Smooth muscle cell (in vitro differentiated cells): ENCODE measurements at regions not wholly inside any gene's neighbourhood (a gene's known extent, or its start where the extent isn't known, plus 50 kb on each side); places are given as distances from the start of the nearest gene placed in this dataset.
A peak's percentile ranks its signal among the peaks of the same experiment; 100 is the strongest.

Experiments
- DNase-seq: peaks from one replicate; lab custom pipeline; 2025; ENCODE audit not compliant: unreplicated experiment; lab: John Stamatoyannopoulos, UW
- H2AFZ ChIP-seq: fragments of 200-600 bp; sonication (generic); 2 replicates; pipeline ENCODE4 v1.6.0; 2016; ENCODE audit warnings: antibody characterized with exemption, low read depth, mild to moderate bottlenecking
- H3F3A ChIP-seq: fragments of 200-600 bp; sonication (generic); 2 replicates; pipeline ENCODE4 v1.6.0; 2017; ENCODE audit warnings: antibody characterized with exemption, low read depth
- H3K27ac ChIP-seq: fragments of 200-600 bp; sonication (generic); 2 replicates; pipeline ENCODE4 v1.5.1; 2016; ENCODE audit warnings: low read depth, mild to moderate bottlenecking
- H3K27me3 ChIP-seq: fragments of 200-600 bp; sonication (generic); 2 replicates; pipeline ENCODE4 v1.6.1; 2016; ENCODE audit warnings: low read depth, mild to moderate bottlenecking
- H3K36me3 ChIP-seq: fragments of 200-600 bp; sonication (generic); 2 replicates; pipeline ENCODE4 v1.5.1; 2016; ENCODE audit warnings: low read depth
- H3K4me1 ChIP-seq: fragments of 200-600 bp; sonication (generic); 2 replicates; pipeline ENCODE4 v1.5.1; 2016; ENCODE audit warnings: low read depth
- H3K4me2 ChIP-seq: fragments of 200-600 bp; sonication (generic); 2 replicates; pipeline ENCODE4 v1.6.0; 2016; ENCODE audit warnings: mild to moderate bottlenecking
- H3K4me3 ChIP-seq: fragments of 200-600 bp; sonication (generic); 2 replicates; pipeline ENCODE4 v1.5.1; 2016; ENCODE audit warnings: mild to moderate bottlenecking
- H3K79me2 ChIP-seq: fragments of 200-600 bp; sonication (generic); 2 replicates; pipeline ENCODE4 v1.6.0; 2016; ENCODE audit warnings: low read depth, mild to moderate bottlenecking
- H3K9ac ChIP-seq: fragments of 200-600 bp; sonication (generic); 2 replicates; pipeline ENCODE4 v1.6.0; 2016; ENCODE audit warnings: low read depth
- H3K9me3 ChIP-seq: fragments of 200-600 bp; sonication (generic); replicated peaks from 2 replicates; pipeline ENCODE4 v1.5.1; 2016; ENCODE audit warnings: low read depth
- H4K20me1 ChIP-seq: fragments of 200-600 bp; sonication (generic); 2 replicates; pipeline ENCODE4 v1.6.0; 2016; ENCODE audit warnings: low read depth
- WGBS: methylation state at CpG from one replicate; pipeline ENCODE4 v1.1.7; 2016; ENCODE audit warnings: low lambda C conversion rate; 5-methylcytosine and 5-hydroxymethylcytosine counted together
- TF ChIP-seq, protein P1 (sequence below): fragments of 200-600 bp; sonication (generic); IDR thresholded peaks from 2 replicates; pipeline ENCODE4 v1.5.1; 2017; ENCODE audit warnings: borderline replicate concordance, mild to moderate bottlenecking, antibody characterized with exemption; ENCODE audit not compliant: insufficient read depth, poor library complexity, severe bottlenecking

DNA sequence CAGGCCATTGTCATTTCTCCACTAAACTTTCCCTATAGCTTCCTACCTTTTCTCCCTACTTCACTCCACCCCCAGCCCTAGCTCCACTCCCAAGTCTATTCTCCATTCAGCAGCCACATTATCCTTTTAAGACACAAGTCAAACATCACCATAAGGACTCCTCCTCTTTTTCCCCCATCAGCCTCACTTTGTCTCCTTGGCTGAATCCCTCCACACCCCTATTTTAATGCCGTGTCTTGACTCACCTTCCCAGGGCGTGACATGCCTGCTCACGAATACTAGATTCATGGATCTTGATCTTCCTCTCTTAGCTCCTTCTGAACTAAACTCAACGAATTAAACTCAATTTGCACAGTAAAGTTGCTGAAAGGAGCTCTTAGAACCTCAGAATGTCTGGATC, 281.9 kb downstream of the PTTG2 start:
- Histone ChIP-seq H3F3A (no peaks in the 10 kb centered on the region), H3K4me3 (no peak overlapping the region), H3K9me3 (no peaks in the 10 kb centered on the region), H3K27ac (no peak overlapping the region), H3K36me3 (no peaks in the 10 kb centered on the region), H3K4me2 (no peak overlapping the region), H2AFZ (no peak overlapping the region), H3K27me3 (no peaks in the 10 kb centered on the region), H3K4me1 (no peaks in the 10 kb centered on the region), H3K79me2 (no peaks in the 10 kb centered on the region), H4K20me1 (no peaks in the 10 kb centered on the region), H3K9ac (no peak overlapping the region)
- TF ChIP-seq, protein P1, sequence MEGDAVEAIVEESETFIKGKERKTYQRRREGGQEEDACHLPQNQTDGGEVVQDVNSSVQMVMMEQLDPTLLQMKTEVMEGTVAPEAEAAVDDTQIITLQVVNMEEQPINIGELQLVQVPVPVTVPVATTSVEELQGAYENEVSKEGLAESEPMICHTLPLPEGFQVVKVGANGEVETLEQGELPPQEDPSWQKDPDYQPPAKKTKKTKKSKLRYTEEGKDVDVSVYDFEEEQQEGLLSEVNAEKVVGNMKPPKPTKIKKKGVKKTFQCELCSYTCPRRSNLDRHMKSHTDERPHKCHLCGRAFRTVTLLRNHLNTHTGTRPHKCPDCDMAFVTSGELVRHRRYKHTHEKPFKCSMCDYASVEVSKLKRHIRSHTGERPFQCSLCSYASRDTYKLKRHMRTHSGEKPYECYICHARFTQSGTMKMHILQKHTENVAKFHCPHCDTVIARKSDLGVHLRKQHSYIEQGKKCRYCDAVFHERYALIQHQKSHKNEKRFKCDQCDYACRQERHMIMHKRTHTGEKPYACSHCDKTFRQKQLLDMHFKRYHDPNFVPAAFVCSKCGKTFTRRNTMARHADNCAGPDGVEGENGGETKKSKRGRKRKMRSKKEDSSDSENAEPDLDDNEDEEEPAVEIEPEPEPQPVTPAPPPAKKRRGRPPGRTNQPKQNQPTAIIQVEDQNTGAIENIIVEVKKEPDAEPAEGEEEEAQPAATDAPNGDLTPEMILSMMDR, result no peak
- no peak for DNase-seq
- 88% methylated on average over 4 of the region's 4 CpGs for WGBS

DNA sequence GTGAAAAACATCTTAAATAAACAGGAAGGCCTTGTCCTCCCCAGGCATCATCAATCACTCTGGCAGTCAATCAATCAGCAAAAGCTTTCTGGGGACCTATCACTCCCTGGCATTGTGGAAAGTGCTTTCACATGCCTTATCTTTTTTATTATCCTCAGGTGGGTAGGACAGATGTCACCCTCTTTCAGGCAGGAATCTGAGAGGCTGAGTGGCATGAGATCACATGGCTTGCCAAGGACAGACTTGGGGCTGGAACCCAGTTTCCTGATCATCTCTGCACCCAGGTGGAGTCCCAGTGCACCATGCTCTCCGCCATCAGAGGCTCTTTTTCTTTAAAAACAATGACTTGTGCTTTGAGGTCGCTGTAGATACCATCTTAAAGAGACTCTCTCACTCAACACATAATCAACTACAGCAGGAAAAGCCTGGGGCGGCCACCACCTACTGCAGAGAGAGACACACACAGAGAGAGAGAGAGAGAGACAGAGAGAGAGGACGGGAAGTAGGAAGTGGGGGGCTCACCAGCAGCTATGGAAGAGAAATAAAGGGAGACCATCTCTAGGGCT, 282.7 kb downstream of the PTTG2 start:
- Histone ChIP-seq H2AFZ (peak overlapping the region; percentile 73), H3K9me3 (no peaks in the 10 kb centered on the region)

DNA sequence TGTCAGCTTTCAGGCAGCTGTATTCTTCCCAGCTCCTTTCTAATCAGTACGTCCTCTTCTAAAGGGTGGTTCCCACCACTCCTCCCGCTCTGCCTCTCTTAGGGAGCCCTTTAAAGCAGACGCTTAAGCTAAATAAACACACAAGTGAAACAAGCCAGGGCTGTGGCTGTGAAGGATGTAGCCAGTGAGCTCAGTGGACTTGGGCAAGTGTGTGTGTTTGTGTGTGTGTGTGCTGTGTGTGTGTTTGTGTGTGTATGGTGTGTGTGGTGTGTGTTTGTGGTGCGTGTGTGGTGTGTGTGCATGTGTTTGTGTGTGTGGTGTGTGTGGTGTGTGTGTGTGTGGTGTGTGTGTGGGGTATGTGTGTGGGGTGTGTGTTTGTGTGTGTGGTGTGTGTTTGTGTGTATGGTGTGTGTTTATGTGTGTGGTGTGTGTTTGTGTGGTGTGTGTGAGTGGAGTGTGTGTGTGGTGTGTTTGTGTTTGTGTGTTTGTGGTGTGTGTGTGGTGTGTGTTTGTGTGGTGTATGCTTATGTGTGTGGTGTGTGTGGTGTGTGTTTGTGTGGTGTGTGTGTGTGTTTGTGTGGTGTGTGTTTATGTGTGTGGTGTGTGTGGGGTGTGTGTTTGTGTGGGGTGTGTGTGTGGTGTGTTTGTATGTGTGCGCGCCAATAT, 283.3 kb downstream of the PTTG2 start:
- WGBS, result 30% methylated on average over 4 of the region's 6 CpGs
- Histone ChIP-seq H3K4me3 (no peak overlapping the region), H3F3A (no peaks in the 10 kb centered on the region), H3K79me2 (no peaks in the 10 kb centered on the region), H4K20me1 (no peaks in the 10 kb centered on the region), H3K9ac (no peak overlapping the region), H3K27me3 (no peaks in the 10 kb centered on the region), H3K4me2 (peak overlapping the region; percentile 28), H2AFZ (peak overlapping the region; percentile 73), H3K4me1 (no peaks in the 10 kb centered on the region), H3K9me3 (no peaks in the 10 kb centered on the region), H3K27ac (no peak overlapping the region), H3K36me3 (no peaks in the 10 kb centered on the region)
- no peak for DNase-seq
- TF ChIP-seq, protein P1, result no peak

More for the DNA sequence above, 282.7 kb downstream of the PTTG2 start:
- Histone ChIP-seq H3K27ac (no peak overlapping the region), H3F3A (no peaks in the 10 kb centered on the region), H3K79me2 (no peaks in the 10 kb centered on the region), H3K4me1 (no peaks in the 10 kb centered on the region), H3K27me3 (no peaks in the 10 kb centered on the region), H3K36me3 (no peaks in the 10 kb centered on the region), H3K4me2 (peak overlapping the region; percentile 28), H4K20me1 (no peaks in the 10 kb centered on the region), H3K4me3 (no peak overlapping the region), H3K9ac (no peak overlapping the region)
- no peak for DNase-seq
- 28% methylated on average over 4 of the region's 4 CpGs for WGBS
- TF ChIP-seq, protein P1, result no peak

DNA sequence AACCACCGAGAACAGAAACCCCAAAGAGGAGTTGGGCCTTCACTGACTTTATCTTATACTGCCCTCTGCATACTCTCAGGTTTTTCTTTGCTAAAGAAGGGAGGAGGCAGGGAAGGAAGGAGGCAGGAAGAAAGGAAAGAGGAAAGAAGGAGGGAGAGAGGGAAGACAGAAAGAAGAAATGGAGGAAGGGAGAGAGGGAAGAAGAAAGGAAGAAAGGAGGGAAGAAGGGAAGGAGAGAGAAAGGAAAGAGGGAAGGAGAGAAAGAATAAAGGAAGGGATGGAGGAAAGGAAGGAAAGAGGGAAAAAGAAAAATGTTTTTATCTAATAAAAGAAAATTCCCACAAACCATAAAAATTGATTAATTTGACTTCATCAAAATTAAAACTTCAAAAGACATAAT, 294.6 kb downstream of the PTTG2 start:
- H3K4me1 ChIP-seq, result no peaks in the 10 kb centered on the region
- H3K4me3 ChIP-seq, result no peak overlapping the region
- 100% methylated on average over 1 of the region's 1 CpG for WGBS
- TF ChIP-seq, protein P1, result no peak
- H3K27me3 ChIP-seq, result no peaks in the 10 kb centered on the region
- no peak for DNase-seq
- no peaks in the 10 kb centered on the region for H3K36me3 ChIP-seq
- H2AFZ ChIP-seq, result no peak overlapping the region
- H3K4me2 ChIP-seq, result no peak overlapping the region
- no peaks in the 10 kb centered on the region for H3F3A ChIP-seq
- H3K79me2 ChIP-seq, result no peaks in the 10 kb centered on the region
- H3K9me3 ChIP-seq, result no peaks in the 10 kb centered on the region
- no peak overlapping the region for H3K27ac ChIP-seq
- H3K9ac ChIP-seq, result no peak overlapping the region
- no peaks in the 10 kb centered on the region for H4K20me1 ChIP-seq
